ENCODE measurements at regions not wholly inside any gene's neighbourhood (a gene's known extent, or its start where the extent isn't known, plus 50 kb on each side); places are given as distances from the start of the nearest gene placed in this dataset.

DNA sequence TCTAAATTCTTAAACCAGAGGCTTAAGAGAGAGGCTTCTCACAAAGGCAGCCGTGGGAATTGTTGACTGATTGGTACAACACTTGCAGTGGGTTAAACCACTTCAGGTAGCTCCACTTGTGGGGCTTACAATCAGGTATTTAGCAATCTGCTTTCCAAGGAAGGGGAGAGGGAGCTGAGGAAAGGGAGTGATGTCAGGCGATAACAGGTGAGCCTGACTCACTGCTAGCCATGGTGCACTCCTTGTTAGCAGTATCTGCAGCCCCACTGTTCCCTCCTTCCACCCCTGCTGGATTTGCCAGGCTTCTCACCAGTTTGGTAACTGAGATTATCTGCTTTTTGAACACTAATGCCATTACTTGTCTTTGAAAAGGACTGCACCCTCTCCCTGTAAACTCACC is 1056.7 kb upstream of the FANCL start:
- no peak for TF ChIP-seq POLR2A (IDR thresholded peaks at IDR 0.05)
- TF ChIP-seq, protein P1, sequence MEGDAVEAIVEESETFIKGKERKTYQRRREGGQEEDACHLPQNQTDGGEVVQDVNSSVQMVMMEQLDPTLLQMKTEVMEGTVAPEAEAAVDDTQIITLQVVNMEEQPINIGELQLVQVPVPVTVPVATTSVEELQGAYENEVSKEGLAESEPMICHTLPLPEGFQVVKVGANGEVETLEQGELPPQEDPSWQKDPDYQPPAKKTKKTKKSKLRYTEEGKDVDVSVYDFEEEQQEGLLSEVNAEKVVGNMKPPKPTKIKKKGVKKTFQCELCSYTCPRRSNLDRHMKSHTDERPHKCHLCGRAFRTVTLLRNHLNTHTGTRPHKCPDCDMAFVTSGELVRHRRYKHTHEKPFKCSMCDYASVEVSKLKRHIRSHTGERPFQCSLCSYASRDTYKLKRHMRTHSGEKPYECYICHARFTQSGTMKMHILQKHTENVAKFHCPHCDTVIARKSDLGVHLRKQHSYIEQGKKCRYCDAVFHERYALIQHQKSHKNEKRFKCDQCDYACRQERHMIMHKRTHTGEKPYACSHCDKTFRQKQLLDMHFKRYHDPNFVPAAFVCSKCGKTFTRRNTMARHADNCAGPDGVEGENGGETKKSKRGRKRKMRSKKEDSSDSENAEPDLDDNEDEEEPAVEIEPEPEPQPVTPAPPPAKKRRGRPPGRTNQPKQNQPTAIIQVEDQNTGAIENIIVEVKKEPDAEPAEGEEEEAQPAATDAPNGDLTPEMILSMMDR (IDR thresholded peaks at IDR 0.05) = no peak
- no peak overlapping the region for H3K4me3 ChIP-seq
- no peak for DNase-seq
- H3K4me1 ChIP-seq = no peaks in the 10 kb centered on the region
- intact Hi-C loops (cut with DNase I; ENCODE audit: low total_unique reads) = no loop called here
- H3K9me3 ChIP-seq = no peaks in the 10 kb centered on the region
- no peak overlapping the region for H3K27ac ChIP-seq
- H3K36me3 ChIP-seq = no peaks in the 10 kb centered on the region
- H3K27me3 ChIP-seq = no peaks in the 10 kb centered on the region

DNA sequence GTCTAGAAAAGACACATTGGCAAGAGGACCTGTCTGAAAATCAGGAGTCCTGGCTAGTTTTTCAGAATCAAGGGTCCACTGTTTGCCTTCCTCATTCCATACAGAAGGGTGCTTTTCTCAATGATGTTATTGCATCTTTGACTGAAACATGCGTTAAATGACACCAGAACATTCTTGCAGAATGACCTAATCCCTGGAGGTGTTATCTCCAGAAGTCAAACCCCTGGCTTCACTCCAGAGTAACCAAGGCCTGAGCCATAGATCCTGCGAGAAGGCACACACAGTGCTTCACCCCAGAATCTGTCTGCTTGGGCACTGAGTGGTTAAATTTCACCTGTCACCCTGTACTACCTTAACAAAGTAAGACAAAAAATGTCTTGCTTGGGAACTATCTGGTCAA is 1055.2 kb upstream of the FANCL start:
- Histone ChIP-seq H3K27me3 (no peaks in the 10 kb centered on the region), H3K9me3 (no peaks in the 10 kb centered on the region), H3K36me3 (no peaks in the 10 kb centered on the region), H3K4me1 (no peaks in the 10 kb centered on the region), H3K27ac (no peak overlapping the region), H3K4me3 (no peak overlapping the region)
- DNase-seq = no peak
- no peak for TF ChIP-seq POLR2A (IDR thresholded peaks at IDR 0.05)
- TF ChIP-seq, protein P1 (IDR thresholded peaks at IDR 0.05) = no peak
- intact Hi-C loops (cut with DNase I; ENCODE audit: low total_unique reads) = no loop called here

DNA sequence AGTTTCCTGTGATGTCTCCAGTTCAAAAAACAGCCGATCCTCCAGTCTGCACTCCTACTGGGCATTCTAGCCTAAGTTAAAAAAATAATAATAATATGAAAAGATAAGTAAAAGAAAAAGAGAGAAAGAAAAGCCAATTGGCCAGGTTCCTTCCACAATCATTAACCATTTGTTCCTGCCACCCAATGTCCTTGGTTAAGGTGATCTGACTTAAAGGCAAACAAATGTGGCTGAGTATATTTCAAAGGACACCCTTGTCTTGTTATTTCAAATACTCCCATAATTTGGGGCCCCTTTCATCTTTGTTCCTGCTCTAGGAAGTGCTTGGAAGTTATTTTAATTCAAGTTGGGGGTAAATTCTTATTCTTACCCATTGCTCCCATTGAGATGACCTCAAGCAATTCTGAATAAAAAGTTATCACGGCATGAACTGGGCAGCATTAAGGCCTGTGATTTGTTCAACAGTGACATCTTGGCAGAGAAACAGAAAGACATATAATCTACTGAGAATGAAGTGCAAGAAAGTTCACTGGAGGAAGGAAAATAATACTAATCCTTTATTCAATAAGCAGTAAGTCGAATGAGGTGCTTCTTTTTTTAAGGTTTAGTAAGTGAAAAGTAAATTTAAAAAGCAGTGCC is 1054.5 kb upstream of the FANCL start:
- Histone ChIP-seq H3K9me3 (no peaks in the 10 kb centered on the region), H3K4me3 (no peak overlapping the region), H3K4me1 (no peaks in the 10 kb centered on the region), H3K36me3 (no peaks in the 10 kb centered on the region), H3K27me3 (no peaks in the 10 kb centered on the region), H3K27ac (no peak overlapping the region)
- TF ChIP-seq, protein P1 (IDR thresholded peaks at IDR 0.05) = no peak
- no peak for TF ChIP-seq POLR2A (IDR thresholded peaks at IDR 0.05)
- no peak for DNase-seq
- intact Hi-C loops (cut with DNase I; ENCODE audit: low total_unique reads) = no loop called here

DNA sequence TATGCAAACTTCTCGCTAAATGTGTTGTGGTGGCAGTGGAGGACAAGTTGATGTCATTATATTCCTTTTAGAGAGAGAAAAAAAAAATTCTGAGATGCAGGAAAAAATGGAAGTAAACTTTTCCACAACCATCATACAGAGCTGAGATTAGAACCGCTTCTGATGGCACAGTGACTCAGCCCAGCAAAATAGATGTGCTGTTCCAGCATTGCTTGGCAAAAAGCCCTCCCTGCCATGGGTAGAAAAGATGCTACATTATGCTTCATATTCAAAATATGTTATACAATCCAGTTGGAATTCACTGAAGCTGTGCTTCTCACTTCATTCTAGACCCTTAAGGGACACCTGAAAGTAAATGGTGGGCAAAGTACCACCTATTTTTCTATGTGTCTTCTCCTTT is 1047.6 kb upstream of the FANCL start:
- no peaks in the 10 kb centered on the region for H3K27me3 ChIP-seq
- no peaks in the 10 kb centered on the region for H3K9me3 ChIP-seq
- H3K27ac ChIP-seq = no peak overlapping the region
- DNase-seq = no peak
- intact Hi-C loops (cut with DNase I; ENCODE audit: low total_unique reads) = no loop called here
- TF ChIP-seq, protein P1 (IDR thresholded peaks at IDR 0.05) = no peak
- TF ChIP-seq POLR2A (IDR thresholded peaks at IDR 0.05) = no peak
- no peak overlapping the region for H3K4me3 ChIP-seq
- H3K36me3 ChIP-seq = no peaks in the 10 kb centered on the region
- H3K4me1 ChIP-seq = no peaks in the 10 kb centered on the region

DNA sequence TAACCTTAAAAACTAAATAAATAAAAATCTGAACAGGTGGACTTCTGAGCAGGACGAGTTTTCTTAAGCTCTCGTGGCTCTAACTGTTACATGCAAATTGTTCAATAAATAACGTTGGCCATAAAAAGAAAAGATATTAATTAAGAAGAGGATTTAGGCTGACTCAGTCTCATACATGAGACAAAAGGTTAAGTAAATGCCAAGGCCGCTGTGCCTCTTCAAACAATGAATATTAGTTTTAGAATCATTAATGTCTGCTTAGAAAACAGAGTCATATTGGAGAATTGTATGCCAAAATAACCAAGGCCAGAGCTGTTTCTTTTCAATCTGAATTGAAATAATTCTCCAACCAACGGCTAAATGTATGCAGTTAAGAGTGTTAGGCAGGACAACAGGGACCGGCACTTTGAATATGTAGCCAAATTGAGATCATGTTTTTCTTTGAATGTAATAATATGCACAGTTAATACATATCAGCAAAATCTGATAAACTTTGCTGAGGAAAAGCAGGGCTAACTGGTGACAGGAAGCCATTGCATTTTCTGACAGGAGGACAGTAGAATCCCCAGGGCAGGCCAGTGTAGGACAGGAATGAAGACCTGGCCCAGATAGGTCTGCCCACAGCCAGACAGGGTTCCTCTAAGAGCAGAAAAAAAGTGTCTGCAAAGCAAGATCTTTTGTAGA is 1041.4 kb upstream of the FANCL start:
- TF ChIP-seq, protein P1 (IDR thresholded peaks at IDR 0.05) = no peak
- no peak for TF ChIP-seq POLR2A (IDR thresholded peaks at IDR 0.05)
- H3K4me1 ChIP-seq = no peaks in the 10 kb centered on the region
- intact Hi-C loops (cut with DNase I; ENCODE audit: low total_unique reads) = no loop called here
- no peaks in the 10 kb centered on the region for H3K9me3 ChIP-seq
- no peak overlapping the region for H3K4me3 ChIP-seq
- H3K27ac ChIP-seq = no peak overlapping the region
- no peaks in the 10 kb centered on the region for H3K27me3 ChIP-seq
- no peak for DNase-seq
- H3K36me3 ChIP-seq = no peaks in the 10 kb centered on the region
